ENCODE measurements at regions not wholly inside any gene's neighbourhood (a gene's known extent, or its start where the extent isn't known, plus 50 kb on each side); places are given as distances from the start of the nearest gene placed in this dataset.

GRCh38 chr5:124841829-124842712 lies 95.6 kb upstream of the ZNF608 start:
- DNase-seq, result peak; percentile 86

- no peak for DNase-seq
Measured at GRCh38 chr5:124842725-124843595, 96.5 kb upstream of the ZNF608 start.

- no peak for DNase-seq
Measured at GRCh38 chr5:124843596-124843899, 97.1 kb upstream of the ZNF608 start.

GRCh38 chr5:124844371-124844920 lies 98.0 kb upstream of the ZNF608 start:
- no peak for DNase-seq

GRCh38 chr5:124847907-124848306 lies 101.5 kb upstream of the ZNF608 start:
- DNase-seq, result peak; percentile 94

- DNase-seq, result peak; percentile 100
Measured at GRCh38 chr5:124849774-124850173, 103.3 kb upstream of the ZNF608 start.

GRCh38 chr5:124856726-124857125 lies 110.3 kb upstream of the ZNF608 start:
- DNase-seq, result no peak

GRCh38 chr5:124858612-124859011 lies 112.2 kb upstream of the ZNF608 start:
- no peak for DNase-seq

GRCh38 chr5:124859027-124859426 lies 112.6 kb upstream of the ZNF608 start:
- peak; percentile 35 for DNase-seq

- peak; percentile 41 for DNase-seq
Measured at GRCh38 chr5:124859556-124860290, 113.3 kb upstream of the ZNF608 start.

GRCh38 chr5:124860291-124860655 lies 113.8 kb upstream of the ZNF608 start:
- peak; percentile 71 for DNase-seq

- no peak for DNase-seq
Measured at GRCh38 chr5:124865066-124865465, 118.6 kb upstream of the ZNF608 start.

GRCh38 chr5:124865603-124866354 lies 119.3 kb upstream of the ZNF608 start:
- no peak for DNase-seq

- DNase-seq, result no peak
Measured at GRCh38 chr5:124866355-124867136, 120.1 kb upstream of the ZNF608 start.

- DNase-seq, result no peak
Measured at GRCh38 chr5:124867137-124867704, 120.8 kb upstream of the ZNF608 start.

GRCh38 chr5:124868676-124869075 lies 122.2 kb upstream of the ZNF608 start:
- no peak for DNase-seq

GRCh38 chr5:124869426-124870033 lies 123.1 kb upstream of the ZNF608 start:
- DNase-seq, result no peak

GRCh38 chr5:124870070-124870469 lies 123.6 kb upstream of the ZNF608 start:
- no peak for DNase-seq

GRCh38 chr5:124871303-124871702 lies 124.9 kb upstream of the ZNF608 start:
- DNase-seq, result peak; percentile 87

- DNase-seq, result peak; percentile 40
Measured at GRCh38 chr5:124872086-124872485, 125.6 kb upstream of the ZNF608 start.

- DNase-seq, result peak; percentile 81
Measured at GRCh38 chr5:124872615-124873014, 126.2 kb upstream of the ZNF608 start.
